ENCODE measurements at regions not wholly inside any gene's neighbourhood (a gene's known extent, or its start where the extent isn't known, plus 50 kb on each side); places are given as distances from the start of the nearest gene placed in this dataset.

- no peak overlapping the region for H3K4me3 Mint-ChIP-seq
These were observed 150.0 kb downstream of the KLF12 start for GRCh38 chr13:73984201-73984600.

DNA sequence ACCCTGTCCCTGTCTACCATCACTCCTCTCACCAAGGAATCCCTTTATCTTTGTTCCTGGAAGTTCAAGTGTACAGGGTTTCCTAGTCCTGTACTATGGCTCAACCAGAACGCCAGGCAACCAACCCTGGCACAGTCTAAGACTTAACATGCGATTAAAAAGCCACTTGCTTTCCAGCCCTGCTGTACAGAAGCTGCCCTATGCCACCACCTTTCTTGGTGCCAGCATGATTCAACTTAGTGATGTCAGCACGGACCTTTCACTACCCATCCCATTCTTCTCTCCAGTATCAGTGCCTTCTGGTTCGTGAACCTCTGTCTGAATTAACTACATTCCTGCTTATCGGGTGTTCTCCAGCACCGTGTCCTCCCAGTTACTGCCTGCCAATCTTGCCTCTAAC, 151.1 kb downstream of the KLF12 start:
- no peaks in the 10 kb centered on the region for H3K27me3 Mint-ChIP-seq (ENCODE audit: low read depth)
- no peak overlapping the region for H3K27ac Mint-ChIP-seq
- ChIA-PET CTCF (no interaction called here), POLR2A (no interaction called here)
- H3K4me1 Mint-ChIP-seq = peaks cover 11% of the 10 kb centered on the region
- H3K9me3 Mint-ChIP-seq = no peaks in the 10 kb centered on the region
- TF ChIP-seq ZNF416 (CRISPR knock-in tag; IDR thresholded peaks at IDR 0.05) = no peak
- TF ChIP-seq RELA (CRISPR knock-in tag; IDR thresholded peaks at IDR 0.05; ENCODE audit: borderline replicate concordance) = no peak
- TF ChIP-seq NFATC4 (CRISPR knock-in tag; IDR thresholded peaks at IDR 0.05) = no peak
- TF ChIP-seq, protein P1, sequence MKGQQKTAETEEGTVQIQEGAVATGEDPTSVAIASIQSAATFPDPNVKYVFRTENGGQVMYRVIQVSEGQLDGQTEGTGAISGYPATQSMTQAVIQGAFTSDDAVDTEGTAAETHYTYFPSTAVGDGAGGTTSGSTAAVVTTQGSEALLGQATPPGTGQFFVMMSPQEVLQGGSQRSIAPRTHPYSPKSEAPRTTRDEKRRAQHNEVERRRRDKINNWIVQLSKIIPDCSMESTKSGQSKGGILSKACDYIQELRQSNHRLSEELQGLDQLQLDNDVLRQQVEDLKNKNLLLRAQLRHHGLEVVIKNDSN (CRISPR knock-in tag; IDR thresholded peaks at IDR 0.05) = no peak
- no peak for TF ChIP-seq JAZF1 (CRISPR knock-in tag; IDR thresholded peaks at IDR 0.05)
- H3K4me3 Mint-ChIP-seq = no peak overlapping the region
- ATAC-seq (no peak), DNase-seq (ENCODE audit: low spot score) (no peak)
- no peaks in the 10 kb centered on the region for H3K36me3 Mint-ChIP-seq

More at GRCh38 chr13:73984201-73984600, 150.0 kb downstream of the KLF12 start:
- Mint-ChIP-seq H3K27me3 (ENCODE audit: low read depth) (no peaks in the 10 kb centered on the region), H3K36me3 (no peaks in the 10 kb centered on the region), H3K27ac (no peak overlapping the region), H3K9me3 (no peaks in the 10 kb centered on the region), H3K4me1 (peaks cover 13% of the 10 kb centered on the region)
- CTCF ChIA-PET = interaction anchor here (1.0 to 1.2 kb wide), 3 partner anchors 9 to 303 kb away, joined by 3 to 6 read pairs (median 4); no protein-coding TSS in a partner anchor
- TF ChIP-seq USF2 (CRISPR knock-in tag; IDR thresholded peaks at IDR 0.05) (no peak), NFATC4 (CRISPR knock-in tag; IDR thresholded peaks at IDR 0.05) (no peak), ZNF232 (CRISPR knock-in tag; IDR thresholded peaks at IDR 0.05) (no peak), TP53 (CRISPR knock-in tag; IDR thresholded peaks at IDR 0.05) (no peak), CREM (CRISPR knock-in tag; IDR thresholded peaks at IDR 0.05) (no peak), TCF7 (CRISPR knock-in tag; IDR thresholded peaks at IDR 0.05; ENCODE audit: low read depth) (no peak), MYBL2 (CRISPR knock-in tag; IDR thresholded peaks at IDR 0.05) (no peak), E2F5 (CRISPR knock-in tag; IDR thresholded peaks at IDR 0.05) (no peak), NFE2L1 (CRISPR knock-in tag; IDR thresholded peaks at IDR 0.05) (no peak), GABPB1 (CRISPR knock-in tag; IDR thresholded peaks at IDR 0.05) (no peak), MXD4 (CRISPR knock-in tag; IDR thresholded peaks at IDR 0.05; ENCODE audit: borderline replicate concordance) (no peak), SMAD3 (CRISPR knock-in tag; IDR thresholded peaks at IDR 0.05; ENCODE audit: borderline replicate concordance) (no peak), CTCF (IDR thresholded peaks at IDR 0.05) (no peak)
- TF ChIP-seq, protein P2, sequence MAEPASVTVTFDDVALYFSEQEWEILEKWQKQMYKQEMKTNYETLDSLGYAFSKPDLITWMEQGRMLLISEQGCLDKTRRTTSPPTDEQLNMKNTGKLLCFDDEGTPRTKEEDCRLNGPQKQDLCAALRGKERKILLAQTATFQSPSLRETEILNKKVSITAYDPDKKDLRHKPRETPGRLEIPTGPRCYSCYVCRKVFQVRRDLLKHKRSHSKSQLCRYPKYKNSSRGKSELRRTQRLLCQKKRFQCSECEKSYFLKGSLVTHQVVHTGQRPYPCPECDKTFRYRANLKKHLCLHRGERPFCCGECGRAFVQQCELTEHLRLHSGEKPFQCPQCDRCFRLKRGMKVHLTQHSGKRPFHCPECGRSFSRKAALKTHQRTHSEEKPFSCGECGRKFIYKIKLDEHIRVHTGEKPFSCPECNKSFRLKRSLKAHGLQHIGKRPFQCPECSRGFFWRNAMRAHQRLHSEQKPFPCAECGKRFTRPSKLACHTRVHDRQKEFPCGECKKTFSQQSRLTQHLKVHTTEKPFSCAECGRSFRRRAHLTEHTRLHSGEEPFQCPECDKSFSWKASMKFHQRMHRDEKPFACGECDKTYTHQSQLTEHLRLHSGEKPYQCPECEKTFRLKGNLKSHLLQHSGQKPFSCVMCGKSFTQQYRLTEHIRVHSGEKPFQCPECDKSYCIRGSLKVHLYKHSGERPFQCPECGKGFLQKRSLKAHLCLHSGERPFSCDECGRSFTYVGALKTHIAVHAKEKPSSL (CRISPR knock-in tag; conservative IDR thresholded peaks at IDR 0.05) = no peak
- ATAC-seq (no peak), DNase-seq (ENCODE audit: low spot score) (no peak)
- POLR2A ChIA-PET = no interaction called here

DNA sequence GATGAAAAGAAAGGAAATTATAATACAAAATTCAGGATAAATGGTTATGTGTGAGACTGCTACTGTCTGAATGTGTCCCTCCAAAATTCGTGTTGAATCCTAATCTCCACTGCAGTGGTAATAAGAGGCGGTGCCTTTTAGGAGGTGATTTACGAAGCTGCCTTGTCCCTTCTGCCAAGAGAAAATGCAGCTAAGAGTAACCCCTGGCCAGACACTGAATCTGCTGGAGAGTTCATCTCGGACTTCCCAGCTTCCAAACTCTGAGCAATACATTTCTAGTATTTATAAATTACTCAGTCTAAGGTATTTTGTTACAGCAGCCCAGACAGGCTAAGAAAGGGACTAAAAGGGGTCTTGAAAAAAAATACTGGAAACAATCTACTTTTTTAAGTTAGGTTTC, 152.6 kb downstream of the KLF12 start:
- ChIA-PET POLR2A (no interaction called here), CTCF (no interaction called here)
- ATAC-seq (peak; percentile 19; the same call in 1 of the 2 replicates), DNase-seq (ENCODE audit: low spot score) (no peak)
- Mint-ChIP-seq H3K27ac (no peak overlapping the region), H3K36me3 (no peaks in the 10 kb centered on the region), H3K4me1 (peaks cover 12% of the 10 kb centered on the region), H3K9me3 (no peaks in the 10 kb centered on the region), H3K27me3 (ENCODE audit: low read depth) (no peaks in the 10 kb centered on the region), H3K4me3 (no peak overlapping the region)
- TF ChIP-seq ZNF423 (CRISPR knock-in tag; IDR thresholded peaks at IDR 0.05) (no peak), NFE2L1 (CRISPR knock-in tag; IDR thresholded peaks at IDR 0.05) (no peak), ZNF219 (CRISPR knock-in tag; IDR thresholded peaks at IDR 0.05; ENCODE audit: borderline replicate concordance) (no peak), FOXJ3 (CRISPR knock-in tag; IDR thresholded peaks at IDR 0.05; ENCODE audit: borderline replicate concordance) (no peak), PREB (CRISPR knock-in tag; IDR thresholded peaks at IDR 0.05; ENCODE audit: borderline replicate concordance) (no peak), HMGA2 (CRISPR knock-in tag; IDR thresholded peaks at IDR 0.05) (no peak)

Data from WTC11 (cell line).